ENCODE measurements at regions not wholly inside any gene's neighbourhood (a gene's known extent, or its start where the extent isn't known, plus 50 kb on each side); places are given as distances from the start of the nearest gene placed in this dataset.
"Not testable (repeated sequence)": the region's sequence is repeated elsewhere in the genome, so short reads cannot be mapped to it uniquely, and the experiment has no call there.

- DNase-seq (ENCODE audit: low read depth in 4 of 4, low spot score in 3 of 4) = no peak
These were observed 407.9 kb upstream of the AADAT start for GRCh38 chr4:170497689-170498088.

GRCh38 chr4:170497112-170497511, 407.4 kb upstream of the AADAT start:
- peak; percentile 12 to 37 (median 24) for DNase-seq (ENCODE audit: low read depth in 4 of 4, low spot score in 3 of 4)

GRCh38 chr4:170491981-170492380, 402.2 kb upstream of the AADAT start:
- DNase-seq (ENCODE audit: low read depth in 4 of 4, low spot score in 3 of 4) = no peak

GRCh38 chr4:170476351-170476750, 386.6 kb upstream of the AADAT start:
- no peak for DNase-seq (ENCODE audit: low read depth in 4 of 4, low spot score in 3 of 4)

- no peak for DNase-seq (ENCODE audit: low read depth in 4 of 4, low spot score in 3 of 4)
These were observed 375.7 kb upstream of the AADAT start for GRCh38 chr4:170465429-170465828.

GRCh38 chr4:170464614-170465197, 374.9 kb upstream of the AADAT start:
- DNase-seq (ENCODE audit: low read depth in 4 of 4, low spot score in 3 of 4) = no peak

GRCh38 chr4:170446782-170447181, 357.0 kb upstream of the AADAT start:
- DNase-seq (ENCODE audit: low read depth in 4 of 4, low spot score in 3 of 4) = no peak

GRCh38 chr4:170441146-170441545, 351.4 kb upstream of the AADAT start:
- DNase-seq (ENCODE audit: low read depth in 4 of 4, low spot score in 3 of 4) = not testable (repeated sequence)

- DNase-seq (ENCODE audit: low read depth in 4 of 4, low spot score in 3 of 4) = no peak
These were observed 339.2 kb upstream of the AADAT start for GRCh38 chr4:170428929-170429328.

- no peak for DNase-seq (ENCODE audit: low read depth in 4 of 4, low spot score in 3 of 4)
These were observed 335.9 kb upstream of the AADAT start for GRCh38 chr4:170425521-170426143.

GRCh38 chr4:170425040-170425439, 335.3 kb upstream of the AADAT start:
- no peak for DNase-seq (ENCODE audit: low read depth in 4 of 4, low spot score in 3 of 4)

- no peak for DNase-seq (ENCODE audit: low read depth in 4 of 4, low spot score in 3 of 4)
These were observed 333.4 kb upstream of the AADAT start for GRCh38 chr4:170423137-170423536.

GRCh38 chr4:170420255-170420693, 330.5 kb upstream of the AADAT start:
- no peak for DNase-seq (ENCODE audit: low read depth in 4 of 4, low spot score in 3 of 4)

- DNase-seq (ENCODE audit: low read depth in 4 of 4, low spot score in 3 of 4) = no peak
These were observed 325.2 kb upstream of the AADAT start for GRCh38 chr4:170414961-170415360.

GRCh38 chr4:170414360-170414759, 324.6 kb upstream of the AADAT start:
- no peak for DNase-seq (ENCODE audit: low read depth in 4 of 4, low spot score in 3 of 4)

GRCh38 chr4:170413951-170414350, 324.2 kb upstream of the AADAT start:
- no peak for DNase-seq (ENCODE audit: low read depth in 4 of 4, low spot score in 3 of 4)

GRCh38 chr4:170400361-170400760, 310.6 kb upstream of the AADAT start:
- no peak for DNase-seq (ENCODE audit: low read depth in 4 of 4, low spot score in 3 of 4)

- no peak for DNase-seq (ENCODE audit: low read depth in 4 of 4, low spot score in 3 of 4)
These were observed 310.0 kb upstream of the AADAT start for GRCh38 chr4:170399581-170400293.

GRCh38 chr4:170398218-170398617, 308.5 kb upstream of the AADAT start:
- no peak for DNase-seq (ENCODE audit: low read depth in 4 of 4, low spot score in 3 of 4)

- DNase-seq (ENCODE audit: low read depth in 4 of 4, low spot score in 3 of 4) = no peak
These were observed 306.0 kb upstream of the AADAT start for GRCh38 chr4:170395773-170396172.

GRCh38 chr4:170391066-170391740, 301.4 kb upstream of the AADAT start:
- DNase-seq (ENCODE audit: low read depth in 4 of 4, low spot score in 3 of 4) = no peak
